ENCODE measurements at regions not wholly inside any gene's neighbourhood (a gene's known extent, or its start where the extent isn't known, plus 50 kb on each side); places are given as distances from the start of the nearest gene placed in this dataset.
"Not testable (repeated sequence)": the region's sequence is repeated elsewhere in the genome, so short reads cannot be mapped to it uniquely, and the experiment has no call there.

DNA sequence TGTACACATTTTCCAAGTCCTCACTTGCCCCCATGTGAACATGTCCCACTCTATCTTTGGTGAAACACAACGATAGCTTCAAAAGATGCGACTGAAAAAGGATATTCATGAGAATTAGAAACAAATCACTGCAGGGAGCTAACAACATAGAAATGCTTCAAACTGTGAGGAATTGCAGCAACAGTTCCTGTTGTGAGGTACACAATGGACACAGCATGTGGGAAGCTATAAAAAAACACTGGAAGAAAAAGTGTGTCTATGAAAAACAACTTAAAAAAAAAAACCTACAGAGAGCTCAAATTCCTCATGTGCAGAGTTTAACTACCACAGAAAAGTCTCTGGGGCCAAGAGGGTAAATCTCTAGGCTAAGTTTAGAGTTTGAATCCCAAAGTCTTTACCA, 51.6 kb upstream of the BLTP1 start:
- Histone ChIP-seq H3K9me3 (ENCODE audit: control insufficient read depth, low read depth, low read length) (no peaks in the 10 kb centered on the region), H3K4me3 (ENCODE audit: low read length) (peak overlapping the region; percentile 37), H3K27ac (ENCODE audit: low read length) (no peak overlapping the region), H3K4me1 (ENCODE audit: control insufficient read depth, low read depth, low read length) (peaks cover 19% of the 10 kb centered on the region), H3K36me3 (ENCODE audit: control insufficient read depth, low read depth, low read length) (no peaks in the 10 kb centered on the region), H3K27me3 (ENCODE audit: control insufficient read depth, insufficient read depth, low read length) (peaks cover 34% of the 10 kb centered on the region), H3K9ac (ENCODE audit: low read length) (no peak overlapping the region)

DNA sequence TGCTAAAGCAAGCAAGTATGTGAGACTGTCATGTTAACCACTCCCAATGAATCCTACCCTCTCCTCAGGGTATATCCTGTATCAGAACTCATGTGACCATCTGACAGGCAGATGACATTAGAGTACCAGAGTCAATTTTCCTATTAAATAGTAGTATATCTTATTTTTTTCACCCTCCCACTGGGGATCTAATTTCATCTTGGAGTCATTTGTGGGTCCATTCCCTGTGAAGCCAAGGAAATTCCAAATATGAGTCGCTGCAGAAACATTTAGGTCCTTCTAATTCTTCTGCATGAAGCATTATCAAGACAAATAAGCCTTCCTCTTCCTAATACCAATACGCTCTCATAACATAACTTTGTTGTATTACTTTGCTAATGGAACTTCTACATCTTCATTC, 52.2 kb upstream of the BLTP1 start:
- Histone ChIP-seq H3K4me1 (ENCODE audit: control insufficient read depth, low read depth, low read length) (peaks cover 19% of the 10 kb centered on the region), H3K36me3 (ENCODE audit: control insufficient read depth, low read depth, low read length) (no peaks in the 10 kb centered on the region), H3K27me3 (ENCODE audit: control insufficient read depth, insufficient read depth, low read length) (peaks cover 34% of the 10 kb centered on the region), H3K9me3 (ENCODE audit: control insufficient read depth, low read depth, low read length) (no peaks in the 10 kb centered on the region), H3K4me3 (ENCODE audit: low read length) (peak overlapping the region; percentile 37), H3K27ac (ENCODE audit: low read length) (no peak overlapping the region), H3K9ac (ENCODE audit: low read length) (no peak overlapping the region)

DNA sequence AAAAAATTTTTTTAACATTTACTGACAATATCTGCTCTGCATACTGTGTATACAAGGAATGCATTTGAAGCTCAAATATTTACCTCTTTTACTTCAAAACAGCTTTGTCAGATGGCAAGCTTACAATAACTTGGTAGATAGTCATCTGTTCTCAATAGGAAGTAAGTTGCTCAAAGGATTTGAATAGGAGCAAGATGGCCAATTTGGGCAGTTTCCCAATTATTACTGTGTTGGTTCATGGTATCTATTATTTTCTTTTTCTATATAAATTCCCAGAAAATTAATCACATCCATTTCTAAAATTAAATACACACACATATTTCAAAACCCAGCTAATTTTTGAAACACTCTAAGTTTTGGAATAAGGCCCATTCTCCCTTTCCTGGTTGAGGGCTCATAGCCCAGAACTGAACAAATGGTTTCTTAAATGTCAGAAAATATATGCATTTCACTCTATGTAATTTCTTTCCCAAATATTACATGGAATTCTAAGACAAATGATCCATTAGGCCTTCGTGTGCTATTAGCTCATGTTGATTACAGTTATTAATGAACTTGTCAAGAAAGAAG, 60.2 kb upstream of the BLTP1 start:
- Histone ChIP-seq H3K4me3 (ENCODE audit: low read length) (no peak overlapping the region), H3K36me3 (ENCODE audit: control insufficient read depth, low read depth, low read length) (no peaks in the 10 kb centered on the region), H3K4me1 (ENCODE audit: control insufficient read depth, low read depth, low read length) (no peaks in the 10 kb centered on the region), H3K27ac (ENCODE audit: low read length) (no peak overlapping the region), H3K27me3 (ENCODE audit: control insufficient read depth, insufficient read depth, low read length) (no peaks in the 10 kb centered on the region), H3K9me3 (ENCODE audit: control insufficient read depth, low read depth, low read length) (no peaks in the 10 kb centered on the region), H3K9ac (ENCODE audit: low read length) (no peak overlapping the region)

DNA sequence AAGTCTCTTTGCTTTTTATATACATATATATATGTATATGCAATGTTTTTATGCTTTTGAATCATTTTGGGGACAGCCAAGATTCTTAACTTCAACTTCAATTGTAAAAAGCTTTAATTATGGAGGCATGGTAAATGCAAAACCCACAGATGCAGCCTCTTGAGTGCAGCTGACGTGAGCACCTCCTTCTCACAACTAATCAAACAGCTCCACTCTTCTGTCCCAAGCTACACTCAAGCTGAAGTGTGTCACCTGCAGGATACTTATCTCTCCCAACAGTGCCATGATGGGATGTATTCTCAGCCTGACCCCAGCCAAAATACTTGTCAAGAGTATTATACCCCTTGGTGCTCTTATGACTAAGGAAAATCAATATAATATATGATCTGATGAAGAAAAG, 60.7 kb upstream of the BLTP1 start:
- no peak overlapping the region for H3K4me3 ChIP-seq (ENCODE audit: low read length)
- H3K27me3 ChIP-seq (ENCODE audit: control insufficient read depth, insufficient read depth, low read length) = no peaks in the 10 kb centered on the region
- no peak overlapping the region for H3K9ac ChIP-seq (ENCODE audit: low read length)
- H3K9me3 ChIP-seq (ENCODE audit: control insufficient read depth, low read depth, low read length) = no peaks in the 10 kb centered on the region
- H3K36me3 ChIP-seq (ENCODE audit: control insufficient read depth, low read depth, low read length) = no peaks in the 10 kb centered on the region
- H3K27ac ChIP-seq (ENCODE audit: low read length) = no peak overlapping the region
- no peaks in the 10 kb centered on the region for H3K4me1 ChIP-seq (ENCODE audit: control insufficient read depth, low read depth, low read length)

DNA sequence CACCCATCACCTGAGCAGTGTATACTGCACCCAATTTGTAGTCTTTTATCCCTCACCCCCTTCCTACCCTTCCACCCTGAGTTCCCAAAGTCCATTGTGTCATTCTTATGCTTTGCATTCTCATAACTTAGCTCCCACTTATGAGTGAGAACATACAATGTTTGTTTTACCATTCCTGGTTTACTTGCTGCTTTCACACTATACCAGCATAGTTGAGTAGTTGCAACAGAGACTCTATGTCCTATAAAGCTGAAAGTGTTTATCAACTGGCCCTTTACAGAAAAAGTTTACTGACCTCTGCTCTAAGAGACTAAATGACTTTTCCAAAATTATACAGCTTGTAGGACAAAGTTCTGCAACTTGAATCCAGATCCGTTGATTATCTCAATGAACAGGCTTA, 61.1 kb upstream of the BLTP1 start:
- H3K4me1 ChIP-seq (ENCODE audit: control insufficient read depth, low read depth, low read length) = no peaks in the 10 kb centered on the region
- H3K27ac ChIP-seq (ENCODE audit: low read length) = no peak overlapping the region
- no peaks in the 10 kb centered on the region for H3K9me3 ChIP-seq (ENCODE audit: control insufficient read depth, low read depth, low read length)
- no peaks in the 10 kb centered on the region for H3K36me3 ChIP-seq (ENCODE audit: control insufficient read depth, low read depth, low read length)
- no peaks in the 10 kb centered on the region for H3K27me3 ChIP-seq (ENCODE audit: control insufficient read depth, insufficient read depth, low read length)
- no peak overlapping the region for H3K4me3 ChIP-seq (ENCODE audit: low read length)
- H3K9ac ChIP-seq (ENCODE audit: low read length) = no peak overlapping the region

DNA sequence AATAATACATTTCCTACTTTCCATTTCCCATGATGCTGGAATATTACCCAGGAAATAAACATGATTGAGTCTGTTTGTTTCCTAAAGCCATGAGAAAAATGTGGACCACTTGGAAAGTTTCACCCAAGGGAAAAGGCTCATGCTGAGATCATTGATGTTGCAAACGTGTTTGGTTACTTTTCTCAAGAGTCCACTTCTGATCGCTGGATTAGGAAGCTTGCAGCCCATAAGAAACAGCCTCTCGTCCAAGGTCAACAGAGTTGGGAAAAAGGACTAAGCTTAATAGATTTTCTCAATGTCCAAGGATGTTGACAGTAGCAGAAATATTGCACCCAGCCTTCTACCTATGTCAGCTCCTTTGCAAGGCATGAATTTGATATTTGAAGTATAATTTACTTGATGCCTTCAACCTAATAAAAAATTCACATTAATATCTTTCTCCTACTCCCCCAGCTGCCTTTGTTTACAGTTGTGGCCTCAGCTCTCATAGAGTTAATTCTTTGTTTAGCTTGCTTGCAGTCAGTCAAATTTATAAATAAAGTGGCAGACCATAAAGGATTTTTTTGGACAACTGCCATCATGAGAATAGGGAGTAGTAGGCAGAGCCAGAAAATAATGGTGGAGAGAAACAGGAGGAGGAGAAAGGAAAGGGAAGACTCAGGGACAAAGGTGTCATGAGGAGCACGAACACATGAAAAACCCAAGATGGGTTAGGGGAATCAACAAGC, 65.6 kb upstream of the BLTP1 start:
- H3K9me3 ChIP-seq (ENCODE audit: control insufficient read depth, low read depth, low read length) = no peaks in the 10 kb centered on the region
- no peaks in the 10 kb centered on the region for H3K36me3 ChIP-seq (ENCODE audit: control insufficient read depth, low read depth, low read length)
- no peak overlapping the region for H3K4me3 ChIP-seq (ENCODE audit: low read length)
- H3K9ac ChIP-seq (ENCODE audit: low read length) = no peak overlapping the region
- peaks cover 10% of the 10 kb centered on the region for H3K4me1 ChIP-seq (ENCODE audit: control insufficient read depth, low read depth, low read length)
- H3K27me3 ChIP-seq (ENCODE audit: control insufficient read depth, insufficient read depth, low read length) = no peaks in the 10 kb centered on the region
- no peak overlapping the region for H3K27ac ChIP-seq (ENCODE audit: low read length)

DNA sequence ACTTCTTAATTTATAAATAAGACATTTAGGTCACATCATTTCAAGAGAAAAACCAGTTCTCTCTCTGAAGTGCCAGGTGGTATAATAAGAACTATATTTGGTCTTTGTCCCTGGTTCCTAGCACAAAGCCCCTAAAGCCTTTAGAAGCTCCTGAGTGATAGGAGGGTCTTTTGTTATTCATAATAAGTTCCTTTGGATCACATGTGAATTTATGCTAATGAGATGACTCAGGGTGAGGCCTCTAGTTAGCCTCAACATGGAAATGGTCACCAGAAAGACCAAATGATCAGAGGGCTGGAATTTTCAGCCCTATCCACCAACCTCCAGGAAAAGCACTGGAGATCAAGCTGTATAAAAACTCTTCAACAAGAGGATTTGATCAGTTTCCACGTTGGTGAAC, 68.1 kb upstream of the BLTP1 start:
- no peaks in the 10 kb centered on the region for H3K27me3 ChIP-seq (ENCODE audit: control insufficient read depth, insufficient read depth, low read length)
- no peak overlapping the region for H3K4me3 ChIP-seq (ENCODE audit: low read length)
- H3K27ac ChIP-seq (ENCODE audit: low read length) = no peak overlapping the region
- H3K9me3 ChIP-seq (ENCODE audit: control insufficient read depth, low read depth, low read length) = no peaks in the 10 kb centered on the region
- no peak overlapping the region for H3K9ac ChIP-seq (ENCODE audit: low read length)
- peaks cover 10% of the 10 kb centered on the region for H3K4me1 ChIP-seq (ENCODE audit: control insufficient read depth, low read depth, low read length)
- H3K36me3 ChIP-seq (ENCODE audit: control insufficient read depth, low read depth, low read length) = no peaks in the 10 kb centered on the region

DNA sequence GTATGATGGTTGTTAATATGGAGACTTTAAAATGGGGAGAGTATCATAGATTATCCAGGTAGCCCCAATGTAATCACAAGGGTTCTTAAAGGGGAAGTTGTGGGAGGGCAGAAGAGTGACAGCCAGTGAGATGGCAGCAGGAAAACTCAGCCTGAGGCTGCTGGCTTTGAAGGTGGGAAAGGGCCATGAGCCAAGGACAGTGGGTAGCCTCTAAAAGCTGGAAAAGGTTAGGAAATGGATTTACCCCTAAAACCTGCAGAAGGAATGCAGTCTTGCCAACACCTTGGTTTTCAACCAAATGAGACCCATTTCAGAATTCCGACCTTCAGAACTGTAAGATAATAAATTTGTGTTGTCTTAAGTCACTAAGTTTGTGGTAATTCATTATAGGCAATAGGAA, 68.8 kb upstream of the BLTP1 start:
- peaks cover 10% of the 10 kb centered on the region for H3K4me1 ChIP-seq (ENCODE audit: control insufficient read depth, low read depth, low read length)
- no peaks in the 10 kb centered on the region for H3K36me3 ChIP-seq (ENCODE audit: control insufficient read depth, low read depth, low read length)
- no peaks in the 10 kb centered on the region for H3K9me3 ChIP-seq (ENCODE audit: control insufficient read depth, low read depth, low read length)
- no peak overlapping the region for H3K27ac ChIP-seq (ENCODE audit: low read length)
- H3K27me3 ChIP-seq (ENCODE audit: control insufficient read depth, insufficient read depth, low read length) = no peaks in the 10 kb centered on the region
- no peak overlapping the region for H3K4me3 ChIP-seq (ENCODE audit: low read length)
- no peak overlapping the region for H3K9ac ChIP-seq (ENCODE audit: low read length)

DNA sequence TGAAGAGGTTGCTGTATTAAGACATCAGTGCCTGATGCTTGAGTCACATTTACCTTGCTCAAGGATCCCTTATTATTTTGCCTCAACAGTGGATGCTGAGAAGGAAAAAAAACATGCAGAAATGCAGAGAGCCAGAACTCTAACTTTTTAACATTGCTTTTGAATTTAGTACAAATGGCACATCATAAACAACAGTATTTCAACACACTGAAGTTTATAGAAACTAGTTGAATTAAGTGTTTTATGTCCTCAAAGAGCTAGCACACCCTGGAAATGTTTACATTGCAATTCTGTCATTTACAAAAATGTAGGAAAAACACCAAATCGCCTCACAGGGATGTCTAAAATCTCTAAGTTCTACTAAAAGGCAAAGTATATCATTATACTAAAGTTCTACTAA, 69.5 kb upstream of the BLTP1 start:
- Histone ChIP-seq H3K9me3 (ENCODE audit: control insufficient read depth, low read depth, low read length) (no peaks in the 10 kb centered on the region), H3K27me3 (ENCODE audit: control insufficient read depth, insufficient read depth, low read length) (no peaks in the 10 kb centered on the region), H3K4me3 (ENCODE audit: low read length) (no peak overlapping the region)

DNA sequence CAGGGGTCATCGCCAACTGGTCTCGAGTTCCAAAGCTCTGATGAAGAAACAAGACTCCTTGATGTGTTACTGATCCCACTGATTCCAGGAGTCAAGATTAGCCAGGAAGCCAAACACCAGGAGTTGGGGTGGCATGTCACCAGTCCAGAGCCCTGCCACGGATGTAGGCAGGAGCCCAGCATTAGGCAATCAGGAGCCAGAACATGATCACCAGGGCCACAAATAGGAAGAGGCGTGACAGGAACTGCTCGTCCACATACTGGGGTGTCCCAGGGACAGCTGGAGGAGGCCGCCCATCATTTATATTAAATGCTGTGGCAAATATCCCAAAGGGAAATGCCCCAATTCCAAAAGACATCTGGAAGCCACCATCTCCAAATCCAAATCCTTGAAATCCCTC, 74.5 kb upstream of the BLTP1 start:
- not testable (repeated sequence) for H3K4me3 ChIP-seq (ENCODE audit: low read length); H3K9me3 ChIP-seq (ENCODE audit: control insufficient read depth, low read depth, low read length); H3K27me3 ChIP-seq (ENCODE audit: control insufficient read depth, insufficient read depth, low read length); H3K36me3 ChIP-seq (ENCODE audit: control insufficient read depth, low read depth, low read length); H3K4me1 ChIP-seq (ENCODE audit: control insufficient read depth, low read depth, low read length); H3K9ac ChIP-seq (ENCODE audit: low read length); H3K27ac ChIP-seq (ENCODE audit: low read length)

More for the DNA sequence above, 69.5 kb upstream of the BLTP1 start:
- Histone ChIP-seq H3K27ac (ENCODE audit: low read length) (no peak overlapping the region), H3K9ac (ENCODE audit: low read length) (no peak overlapping the region), H3K36me3 (ENCODE audit: control insufficient read depth, low read depth, low read length) (no peaks in the 10 kb centered on the region), H3K4me1 (ENCODE audit: control insufficient read depth, low read depth, low read length) (peaks cover 10% of the 10 kb centered on the region)

DNA sequence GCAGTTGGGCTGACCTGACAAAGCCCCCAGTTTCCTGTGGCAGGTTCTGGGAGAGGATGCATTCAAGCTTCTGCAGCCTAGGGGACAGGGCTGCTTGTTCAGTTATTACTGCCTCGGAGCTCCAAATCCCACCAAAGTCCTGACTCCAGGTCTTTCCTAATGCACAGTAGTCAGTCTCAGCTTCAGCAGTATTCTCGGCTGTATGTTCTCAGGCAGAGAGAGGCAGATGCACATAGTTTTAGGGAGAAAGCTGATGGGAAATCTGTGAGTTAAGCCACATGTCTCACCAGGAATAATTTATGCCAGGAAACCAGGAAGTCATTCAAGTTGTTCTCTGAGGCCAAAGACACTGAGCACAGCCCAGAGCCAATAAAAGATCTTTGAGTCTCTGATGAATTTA, 75.3 kb upstream of the BLTP1 start:
- H3K9ac ChIP-seq (ENCODE audit: low read length); H3K36me3 ChIP-seq (ENCODE audit: control insufficient read depth, low read depth, low read length); H3K4me1 ChIP-seq (ENCODE audit: control insufficient read depth, low read depth, low read length); H3K9me3 ChIP-seq (ENCODE audit: control insufficient read depth, low read depth, low read length); H3K27me3 ChIP-seq (ENCODE audit: control insufficient read depth, insufficient read depth, low read length); H3K27ac ChIP-seq (ENCODE audit: low read length); H3K4me3 ChIP-seq (ENCODE audit: low read length): not testable (repeated sequence)

DNA sequence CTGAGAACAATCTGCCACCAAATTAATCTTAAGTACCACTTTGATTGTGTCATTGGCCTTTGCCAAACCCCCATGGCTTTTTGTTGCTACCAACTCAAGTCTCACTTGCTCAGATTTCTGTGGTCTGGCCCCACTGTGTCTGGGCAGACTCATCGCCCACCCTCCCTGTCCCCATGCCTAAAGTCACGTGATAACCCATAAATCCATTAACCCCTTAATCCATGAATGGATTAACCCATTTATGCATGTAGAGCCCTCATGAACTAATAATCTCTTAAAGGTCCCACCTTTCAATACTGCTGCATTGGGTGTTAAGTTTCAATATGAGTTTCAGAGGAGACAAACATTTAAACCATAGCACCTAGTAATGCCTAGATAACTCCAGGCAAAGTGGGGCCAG, 78.5 kb upstream of the BLTP1 start:
- H3K36me3 ChIP-seq (ENCODE audit: control insufficient read depth, low read depth, low read length) = no peaks in the 10 kb centered on the region
- H3K4me3 ChIP-seq (ENCODE audit: low read length) = no peak overlapping the region

More for the DNA sequence above, 78.5 kb upstream of the BLTP1 start:
- Histone ChIP-seq H3K9ac (ENCODE audit: low read length) (no peak overlapping the region), H3K4me1 (ENCODE audit: control insufficient read depth, low read depth, low read length) (no peaks in the 10 kb centered on the region), H3K9me3 (ENCODE audit: control insufficient read depth, low read depth, low read length) (no peaks in the 10 kb centered on the region), H3K27me3 (ENCODE audit: control insufficient read depth, insufficient read depth, low read length) (no peaks in the 10 kb centered on the region), H3K27ac (ENCODE audit: low read length) (no peak overlapping the region)
